HEK293 (cell line): ENCODE measurements at regions not wholly inside any gene's neighbourhood (a gene's known extent, or its start where the extent isn't known, plus 50 kb on each side); places are given as distances from the start of the nearest gene placed in this dataset.
A peak's percentile ranks its signal among the peaks of the same experiment; 100 is the strongest.

Experiments
- CTCF ChIA-PET: fragments of 350-600 bp; formaldehyde crosslinking; extraction: SDS; loops from one replicate; lab custom pipeline; 2021; ENCODE audit warnings: antibody characterized with exemption; lab: Yijun Ruan, JAX
- POLR2A ChIA-PET: fragments of 300-600 bp; formaldehyde crosslinking; extraction: SDS; loops from one replicate; lab custom pipeline; 2020; ENCODE audit warnings: antibody characterized with exemption, inconsistent platforms; lab: Yijun Ruan, JAX
- H3K27ac ChIP-seq: fragments of 200-500 bp; sonication (Bioruptor generic); 2 replicates; pipeline ENCODE4 v1.5.1; 2014; ENCODE audit warnings: low read depth, low read length, control low read depth, inconsistent platforms; ENCODE audit errors: extremely low read depth
- H3K36me3 ChIP-seq, 2 experiments: fragments of 200-500 bp in 1 of 2; sonication (Bioruptor generic) in 1 of 2; 1 replicate in 1 of 2; 2 replicates in 1 of 2; pipeline ENCODE4 v1.5.1; 2014 to 2017; ENCODE audit warnings: inconsistent platforms in 2 of 2, low read length in 2 of 2; ENCODE audit not compliant: control insufficient read depth in 2 of 2, insufficient read depth in 1 of 2
- H3K4me1 ChIP-seq: fragments of 200-500 bp; sonication (Bioruptor generic); 2 replicates; pipeline ENCODE4 v1.5.1; 2014; ENCODE audit warnings: mild to moderate bottlenecking, low read length, inconsistent platforms; ENCODE audit not compliant: control insufficient read depth, insufficient read depth
- H3K4me3 ChIP-seq: 2 replicates; pipeline ENCODE4 v1.5.1; 2011; ENCODE audit warnings: low read depth, mild to moderate bottlenecking, control low read depth, low read length, moderate library complexity
- H3K9me3 ChIP-seq: fragments of 200-500 bp; sonication (Bioruptor generic); 2 replicates; pipeline ENCODE4 v1.5.1; 2014; ENCODE audit warnings: low read depth, low read length, inconsistent platforms; ENCODE audit not compliant: control insufficient read depth, insufficient read depth
- FEZF1 ChIP-seq: fragments of 450-650 bp; formaldehyde crosslinking; IDR thresholded peaks from 2 replicates; pipeline ENCODE4 v1.5.1; 2016; ENCODE audit warnings: missing biosample characterization, missing genetic modification characterization
- GLIS1 ChIP-seq: fragments of 450-650 bp; formaldehyde crosslinking; IDR thresholded peaks from 2 replicates; pipeline ENCODE4 v1.5.1; 2016; ENCODE audit warnings: missing biosample characterization, missing genetic modification characterization
- KLF16 ChIP-seq: fragments of 450-650 bp; formaldehyde crosslinking; IDR thresholded peaks from 2 replicates; pipeline ENCODE4 v1.5.1; 2017; ENCODE audit warnings: missing biosample characterization, missing genetic modification characterization
- PRDM2 ChIP-seq: fragments of 450-650 bp; formaldehyde crosslinking; IDR thresholded peaks from 2 replicates; pipeline ENCODE4 v1.5.1; 2016; ENCODE audit warnings: missing biosample characterization, missing genetic modification characterization, borderline replicate concordance
- PRDM6 ChIP-seq: fragments of 450-650 bp; formaldehyde crosslinking; IDR thresholded peaks from 2 replicates; pipeline ENCODE4 v1.5.1; 2017; ENCODE audit warnings: missing biosample characterization, missing genetic modification characterization
- SCRT2 ChIP-seq: fragments of 450-650 bp; formaldehyde crosslinking; IDR thresholded peaks from 2 replicates; pipeline ENCODE4 v1.5.1; 2016; ENCODE audit warnings: missing biosample characterization, missing genetic modification characterization
- SP7 ChIP-seq: fragments of 450-650 bp; formaldehyde crosslinking; IDR thresholded peaks from 2 replicates; pipeline ENCODE4 v1.5.1; 2016; ENCODE audit warnings: missing biosample characterization, missing genetic modification characterization
- TRIM28 ChIP-seq: IDR thresholded peaks from 2 replicates; pipeline ENCODE4 v1.6.1; 2011; ENCODE audit warnings: low read length, control low read depth, borderline replicate concordance
- YY2 ChIP-seq: fragments of 450-650 bp; formaldehyde crosslinking; IDR thresholded peaks from 2 replicates; pipeline ENCODE4 v1.5.1; 2016; ENCODE audit warnings: missing biosample characterization, missing genetic modification characterization
- ZFP37 ChIP-seq: fragments of 450-650 bp; formaldehyde crosslinking; IDR thresholded peaks from 2 replicates; pipeline ENCODE4 v1.5.1; 2016; ENCODE audit warnings: missing biosample characterization, missing genetic modification characterization
- ZFP69B ChIP-seq: fragments of 450-650 bp; formaldehyde crosslinking; IDR thresholded peaks from 2 replicates; pipeline ENCODE4 v1.5.1; 2016; ENCODE audit warnings: missing biosample characterization, missing genetic modification characterization
- ZNF140 ChIP-seq: fragments of 450-650 bp; formaldehyde crosslinking; IDR thresholded peaks from 2 replicates; pipeline ENCODE4 v1.5.1; 2016; ENCODE audit warnings: missing biosample characterization, missing genetic modification characterization
- ZNF155 ChIP-seq: fragments of 450-650 bp; formaldehyde crosslinking; IDR thresholded peaks from 2 replicates; pipeline ENCODE4 v1.5.1; 2016; ENCODE audit warnings: missing biosample characterization, missing genetic modification characterization
- ZNF302 ChIP-seq: fragments of 450-650 bp; formaldehyde crosslinking; IDR thresholded peaks from 2 replicates; pipeline ENCODE4 v1.5.1; 2016; ENCODE audit warnings: missing biosample characterization, missing genetic modification characterization, low read depth
- ZNF416 ChIP-seq: fragments of 450-650 bp; formaldehyde crosslinking; IDR thresholded peaks from 2 replicates; pipeline ENCODE4 v1.5.1; 2016; ENCODE audit warnings: missing biosample characterization, missing genetic modification characterization
- ZNF426 ChIP-seq: fragments of 450-650 bp; formaldehyde crosslinking; IDR thresholded peaks from 2 replicates; pipeline ENCODE4 v1.5.1; 2017; ENCODE audit warnings: missing biosample characterization, missing genetic modification characterization, mild to moderate bottlenecking, inconsistent platforms, moderate library complexity
- ZNF473 ChIP-seq: fragments of 450-650 bp; formaldehyde crosslinking; IDR thresholded peaks from 2 replicates; pipeline ENCODE4 v1.5.1; 2017; ENCODE audit warnings: missing biosample characterization, missing genetic modification characterization
- ZNF558 ChIP-seq: fragments of 450-650 bp; formaldehyde crosslinking; IDR thresholded peaks from 2 replicates; pipeline ENCODE4 v1.5.1; 2016; ENCODE audit warnings: missing biosample characterization, missing genetic modification characterization
- ZNF654 ChIP-seq: fragments of 450-650 bp; formaldehyde crosslinking; IDR thresholded peaks from 2 replicates; pipeline ENCODE4 v1.5.1; 2016; ENCODE audit warnings: low read depth, missing biosample characterization, missing genetic modification characterization
- ZNF776 ChIP-seq: fragments of 450-650 bp; formaldehyde crosslinking; IDR thresholded peaks from 2 replicates; pipeline ENCODE4 v1.5.0; 2017; ENCODE audit warnings: missing biosample characterization, missing genetic modification characterization, borderline replicate concordance
- ZXDB ChIP-seq: fragments of 450-650 bp; formaldehyde crosslinking; IDR thresholded peaks from 2 replicates; pipeline ENCODE4 v1.5.1; 2016; ENCODE audit warnings: missing biosample characterization, missing genetic modification characterization

GRCh38 chr20:10861619-10862018 lies 187.8 kb upstream of the JAG1 start:
- H3K36me3 ChIP-seq: no peaks in the 10 kb centered on the region
- TF ChIP-seq PRDM6 (tag by site-specific recombination) (peak; percentile 53), ZXDB (tag by site-specific recombination) (peak; percentile 42; the same call in 1 of the 2 replicates), ZFP37 (tag by site-specific recombination) (no peak), ZNF140 (tag by site-specific recombination) (no peak), ZNF558 (tag by site-specific recombination) (no peak), TRIM28 (no peak), GLIS1 (tag by site-specific recombination) (peak; percentile 48), SP7 (tag by site-specific recombination) (peak; percentile 73), ZNF776 (tag by site-specific recombination) (no peak), YY2 (tag by site-specific recombination) (no peak), ZNF473 (tag by site-specific recombination) (no peak), KLF16 (tag by site-specific recombination) (no peak), PRDM2 (no peak), ZNF302 (tag by site-specific recombination) (no peak), ZNF426 (tag by site-specific recombination) (no peak), FEZF1 (tag by site-specific recombination) (0 out of 2 replicates have a peak, but pooled peaks have one; percentile 38), ZNF155 (tag by site-specific recombination) (no peak)
- TF ChIP-seq, all 188 proteins: peak for 5
- Histone ChIP-seq H3K4me3 (no peak overlapping the region), H3K4me1 (peaks cover 23% of the 10 kb centered on the region), H3K27ac (no peak overlapping the region), H3K9me3 (no peaks in the 10 kb centered on the region)
- CTCF ChIA-PET: no interaction called here
- POLR2A ChIA-PET: no interaction called here

- H3K36me3 ChIP-seq: no peaks in the 10 kb centered on the region
- H3K4me1 ChIP-seq: peaks cover 25% of the 10 kb centered on the region
- no peak overlapping the region for H3K4me3 ChIP-seq
- H3K27ac ChIP-seq: no peak overlapping the region; the same call in 1 of the 2 replicates
- POLR2A ChIA-PET: interaction anchor here (0.6 kb wide), 1 partner anchor 10 kb away, joined by 3 read pairs; no protein-coding TSS in a partner anchor
- H3K9me3 ChIP-seq: no peaks in the 10 kb centered on the region
- TF ChIP-seq ZFP69B (tag by site-specific recombination) (no peak), ZNF654 (no peak), ZNF416 (tag by site-specific recombination) (no peak), SCRT2 (tag by site-specific recombination) (no peak)
- CTCF ChIA-PET: interaction anchor here (0.6 to 1.0 kb wide), 2 partner anchors 189 to 192 kb away, joined by 3 to 4 read pairs; no protein-coding TSS in a partner anchor
These were observed 189.7 kb upstream of the JAG1 start for GRCh38 chr20:10863337-10864060.
